Hepatocyte (in vitro differentiated cells): ENCODE measurements at regions not wholly inside any gene's neighbourhood (a gene's known extent, or its start where the extent isn't known, plus 50 kb on each side); places are given as distances from the start of the nearest gene placed in this dataset.
"Not testable (repeated sequence)": the region's sequence is repeated elsewhere in the genome, so short reads cannot be mapped to it uniquely, and the experiment has no call there.

Experiments used
- DNase-seq: peaks from one replicate; pipeline ENCODE4 v3.0.0-alpha.2; 2016; ENCODE audit warnings: low spot score
- H2AFZ ChIP-seq: fragments of 200-600 bp; sonication (generic); 2 replicates; pipeline ENCODE4 v1.6.0; 2016; ENCODE audit warnings: antibody characterized with exemption, mild to moderate bottlenecking
- H3K27ac ChIP-seq: fragments of 200-600 bp; sonication (generic); 2 replicates; pipeline ENCODE4 v1.5.1; 2016; ENCODE audit warnings: mild to moderate bottlenecking
- H3K27me3 ChIP-seq: fragments of 200-600 bp; sonication (generic); 2 replicates; pipeline ENCODE4 v1.6.1; 2016
- H3K36me3 ChIP-seq: fragments of 200-600 bp; sonication (generic); replicated peaks from 2 replicates; pipeline ENCODE4 v1.5.1; 2016; ENCODE audit warnings: low read depth; ENCODE audit not compliant: insufficient read depth
- H3K4me1 ChIP-seq: fragments of 200-600 bp; sonication (generic); 2 replicates; pipeline ENCODE4 v1.5.1; 2016; ENCODE audit warnings: mild to moderate bottlenecking, moderate library complexity; ENCODE audit not compliant: insufficient read depth
- H3K4me2 ChIP-seq: fragments of 200-600 bp; sonication (generic); 2 replicates; pipeline ENCODE4 v1.6.0; 2016
- H3K4me3 ChIP-seq: fragments of 200-600 bp; sonication (generic); 2 replicates; pipeline ENCODE4 v1.5.1; 2016; ENCODE audit warnings: mild to moderate bottlenecking
- H3K79me2 ChIP-seq: fragments of 200-600 bp; sonication (generic); 2 replicates; pipeline ENCODE4 v1.6.0; 2017; ENCODE audit warnings: mild to moderate bottlenecking
- H3K9me2 ChIP-seq: fragments of 200-600 bp; sonication (generic); replicated peaks from 2 replicates; pipeline ENCODE4 v1.6.0; 2017; ENCODE audit warnings: mild to moderate bottlenecking; ENCODE audit not compliant: insufficient read depth
- H3K9me3 ChIP-seq: fragments of 200-600 bp; sonication (generic); 2 replicates; pipeline ENCODE4 v1.5.1; 2016; ENCODE audit warnings: low read depth, mild to moderate bottlenecking
- H4K20me1 ChIP-seq: fragments of 200-600 bp; sonication (generic); 2 replicates; pipeline ENCODE4 v1.6.0; 2016; ENCODE audit warnings: mild to moderate bottlenecking; ENCODE audit not compliant: insufficient read depth, poor library complexity, severe bottlenecking
- EZH2 ChIP-seq: fragments of 200-600 bp; sonication (generic); IDR thresholded peaks from 2 replicates; pipeline ENCODE4 v1.6.1; 2016; ENCODE audit warnings: antibody characterized with exemption, mild to moderate bottlenecking, borderline replicate concordance
- EZH2phosphoT487 ChIP-seq: fragments of 200-600 bp; sonication (generic); IDR thresholded peaks from one replicate; pipeline ENCODE4 v1.6.1; 2018; ENCODE audit warnings: antibody characterized with exemption, mild to moderate bottlenecking, low read depth, moderate library complexity; ENCODE audit not compliant: unreplicated experiment, severe bottlenecking
- WGBS: methylation state at CpG from one replicate; pipeline ENCODE4 v1.1.6; 2016; ENCODE audit warnings: low lambda C conversion rate; ENCODE audit errors: missing lambda C conversion rate; 5-methylcytosine and 5-hydroxymethylcytosine counted together
- TF ChIP-seq, protein P1 (sequence below): fragments of 200-600 bp; sonication (generic); IDR thresholded peaks from 2 replicates; pipeline ENCODE4 v1.5.1; 2016; ENCODE audit warnings: antibody characterized with exemption, mild to moderate bottlenecking; ENCODE audit not compliant: poor library complexity

DNA sequence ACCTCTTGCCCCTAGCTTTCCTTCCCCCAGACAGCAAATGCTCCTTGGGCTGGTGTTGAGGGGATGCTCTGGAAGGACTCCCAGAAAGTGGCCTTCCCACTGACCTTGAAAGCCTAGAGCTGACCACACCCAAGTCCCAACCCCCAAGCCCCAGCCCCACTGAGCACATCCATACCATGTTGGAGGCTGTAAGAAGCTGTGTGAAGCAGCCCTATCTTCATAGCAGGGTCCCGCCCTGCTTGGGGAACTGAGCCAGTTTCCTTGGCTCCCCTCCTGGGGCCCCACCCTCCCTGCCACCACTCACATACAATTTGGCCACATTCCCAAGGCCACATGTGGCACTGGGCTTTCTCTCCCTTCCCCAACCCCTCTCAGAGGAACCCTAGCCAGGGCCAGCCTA lies 72.3 kb upstream of the CACUL1 start:
- H4K20me1 ChIP-seq: no peaks in the 10 kb centered on the region
- H3K4me2 ChIP-seq: no peak overlapping the region
- no peaks in the 10 kb centered on the region for H3K4me1 ChIP-seq
- DNase-seq: no peak
- H3K79me2 ChIP-seq: no peaks in the 10 kb centered on the region
- H3K36me3 ChIP-seq: no peaks in the 10 kb centered on the region
- H3K4me3 ChIP-seq: no peak overlapping the region
- TF ChIP-seq EZH2: no peak
- TF ChIP-seq EZH2phosphoT487: no peak
- TF ChIP-seq, protein P1, sequence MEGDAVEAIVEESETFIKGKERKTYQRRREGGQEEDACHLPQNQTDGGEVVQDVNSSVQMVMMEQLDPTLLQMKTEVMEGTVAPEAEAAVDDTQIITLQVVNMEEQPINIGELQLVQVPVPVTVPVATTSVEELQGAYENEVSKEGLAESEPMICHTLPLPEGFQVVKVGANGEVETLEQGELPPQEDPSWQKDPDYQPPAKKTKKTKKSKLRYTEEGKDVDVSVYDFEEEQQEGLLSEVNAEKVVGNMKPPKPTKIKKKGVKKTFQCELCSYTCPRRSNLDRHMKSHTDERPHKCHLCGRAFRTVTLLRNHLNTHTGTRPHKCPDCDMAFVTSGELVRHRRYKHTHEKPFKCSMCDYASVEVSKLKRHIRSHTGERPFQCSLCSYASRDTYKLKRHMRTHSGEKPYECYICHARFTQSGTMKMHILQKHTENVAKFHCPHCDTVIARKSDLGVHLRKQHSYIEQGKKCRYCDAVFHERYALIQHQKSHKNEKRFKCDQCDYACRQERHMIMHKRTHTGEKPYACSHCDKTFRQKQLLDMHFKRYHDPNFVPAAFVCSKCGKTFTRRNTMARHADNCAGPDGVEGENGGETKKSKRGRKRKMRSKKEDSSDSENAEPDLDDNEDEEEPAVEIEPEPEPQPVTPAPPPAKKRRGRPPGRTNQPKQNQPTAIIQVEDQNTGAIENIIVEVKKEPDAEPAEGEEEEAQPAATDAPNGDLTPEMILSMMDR: no peak
- H3K9me3 ChIP-seq: no peaks in the 10 kb centered on the region
- H2AFZ ChIP-seq: no peak overlapping the region
- H3K27ac ChIP-seq: no peak overlapping the region
- H3K9me2 ChIP-seq: no peaks in the 10 kb centered on the region
- H3K27me3 ChIP-seq: no peaks in the 10 kb centered on the region
- 45% methylated on average over 1 of the region's 1 CpG for WGBS

DNA sequence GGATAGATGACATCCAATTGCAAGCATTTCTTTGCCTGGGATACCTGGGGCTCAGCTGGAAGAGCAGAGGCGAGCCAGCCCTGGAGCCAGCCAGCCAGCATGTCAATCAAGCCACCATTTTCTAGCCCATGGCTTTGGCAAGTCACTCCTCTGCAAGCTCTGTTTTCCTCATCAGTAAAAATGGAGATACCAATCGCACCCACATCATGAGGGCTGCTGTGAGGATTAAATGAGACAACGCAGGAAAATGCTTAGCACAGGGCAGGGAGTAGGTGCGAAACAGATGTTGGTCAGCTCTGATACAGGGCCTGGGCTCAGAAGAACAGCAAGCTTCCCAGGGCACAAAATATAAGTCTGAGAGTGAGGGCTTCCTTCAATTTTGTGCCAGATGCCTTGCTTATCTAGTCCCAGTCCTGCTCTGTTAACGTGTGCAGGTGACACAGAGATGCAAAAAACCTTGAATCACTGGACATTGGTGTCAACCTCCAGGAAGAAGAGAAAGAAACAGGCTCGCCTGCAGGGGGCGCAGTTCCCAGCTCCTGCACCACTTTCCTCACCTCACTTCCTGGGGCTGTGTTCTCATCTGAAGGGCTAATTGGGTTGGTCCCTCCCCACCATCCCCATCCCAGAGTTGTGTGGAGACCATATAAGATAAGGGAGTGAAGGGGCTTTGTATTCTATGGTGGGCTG lies 72.8 kb upstream of the CACUL1 start:
- 88% methylated on average over 7 of the region's 7 CpGs for WGBS
- H2AFZ ChIP-seq: no peak overlapping the region
- H3K79me2 ChIP-seq: no peaks in the 10 kb centered on the region
- no peak overlapping the region for H3K4me3 ChIP-seq
- no peaks in the 10 kb centered on the region for H3K9me2 ChIP-seq
- TF ChIP-seq, protein P1: no peak
- TF ChIP-seq EZH2 (no peak), EZH2phosphoT487 (no peak)
- H3K4me2 ChIP-seq: no peak overlapping the region
- no peaks in the 10 kb centered on the region for H3K9me3 ChIP-seq
- no peaks in the 10 kb centered on the region for H3K27me3 ChIP-seq
- no peak for DNase-seq
- H3K27ac ChIP-seq: no peak overlapping the region
- no peaks in the 10 kb centered on the region for H3K4me1 ChIP-seq
- no peaks in the 10 kb centered on the region for H3K36me3 ChIP-seq
- H4K20me1 ChIP-seq: no peaks in the 10 kb centered on the region

DNA sequence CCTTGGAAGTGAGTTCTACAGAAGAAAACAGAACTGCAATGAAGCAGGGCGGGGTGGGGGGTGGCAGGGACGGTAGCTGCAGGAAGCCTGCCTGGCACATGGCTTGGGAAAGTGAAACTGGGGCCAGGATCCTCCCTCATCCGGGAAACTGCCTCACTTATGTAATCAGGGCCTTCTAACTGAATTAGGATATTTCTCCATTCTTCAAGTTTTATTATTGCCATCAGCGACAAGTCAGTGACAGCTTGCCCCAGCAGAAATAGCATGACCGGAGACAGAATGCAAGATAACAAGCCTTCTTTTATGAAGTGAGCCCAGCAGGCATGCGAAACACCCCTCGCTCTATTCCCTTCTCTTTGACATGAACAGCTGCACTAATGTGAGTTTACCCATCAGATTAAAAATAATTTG lies 77.5 kb upstream of the CACUL1 start:
- no peak overlapping the region for H3K27ac ChIP-seq
- no peaks in the 10 kb centered on the region for H3K9me2 ChIP-seq
- no peaks in the 10 kb centered on the region for H3K9me3 ChIP-seq
- no peaks in the 10 kb centered on the region for H3K36me3 ChIP-seq
- H3K79me2 ChIP-seq: no peaks in the 10 kb centered on the region
- DNase-seq: no peak
- 59% methylated on average over 7 of the region's 7 CpGs for WGBS
- TF ChIP-seq EZH2phosphoT487 (no peak), EZH2 (no peak)
- TF ChIP-seq, protein P1: no peak
- no peaks in the 10 kb centered on the region for H3K27me3 ChIP-seq
- H3K4me1 ChIP-seq: no peaks in the 10 kb centered on the region
- no peaks in the 10 kb centered on the region for H4K20me1 ChIP-seq
- no peak overlapping the region for H3K4me2 ChIP-seq
- no peak overlapping the region for H3K4me3 ChIP-seq
- no peak overlapping the region for H2AFZ ChIP-seq

DNA sequence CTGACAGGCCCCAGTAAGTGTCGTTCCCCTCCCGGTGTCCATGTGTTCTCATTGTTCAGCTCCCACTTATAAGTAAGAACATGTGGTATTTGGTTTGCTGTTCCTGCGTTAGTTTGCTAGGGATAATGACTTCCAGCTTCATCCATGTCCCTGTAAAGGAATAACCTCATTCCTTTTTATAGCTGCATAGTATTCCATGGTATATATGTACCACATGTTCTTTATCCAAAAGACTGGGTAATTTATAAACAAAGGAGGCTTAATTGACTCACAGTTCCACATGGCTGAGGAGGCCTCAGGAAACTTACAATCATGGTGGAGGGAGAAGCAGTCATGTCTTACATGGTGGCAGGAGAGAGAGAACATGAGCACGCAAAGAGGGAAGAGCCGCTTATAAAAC lies 79.6 kb upstream of the CACUL1 start:
- not testable (repeated sequence) for H3K79me2 ChIP-seq, H3K36me3 ChIP-seq, H2AFZ ChIP-seq, H3K27me3 ChIP-seq, H3K4me1 ChIP-seq, H4K20me1 ChIP-seq, H3K9me3 ChIP-seq, H3K4me2 ChIP-seq, H3K9me2 ChIP-seq, DNase-seq, H3K27ac ChIP-seq, H3K4me3 ChIP-seq
- 77% methylated on average over 5 of the region's 5 CpGs for WGBS
